ENCODE measurements at regions not wholly inside any gene's neighbourhood (a gene's known extent, or its start where the extent isn't known, plus 50 kb on each side); places are given as distances from the start of the nearest gene placed in this dataset.

GRCh38 chr9:95724253-95724991 is 151.1 kb upstream of the ERCC6L2 start:
- Histone ChIP-seq H3K9me2 (ENCODE audit: insufficient read depth) (no peaks in the 10 kb centered on the region), H3K27me3 (ENCODE audit: insufficient read depth, low read length) (no peaks in the 10 kb centered on the region), H3K4me1 (ENCODE audit: control insufficient read depth in 1 of 2, insufficient read depth in 2 of 2, low read length in 2 of 2) (no peaks in the 10 kb centered on the region), H4K20me1 (ENCODE audit: insufficient read depth) (no peaks in the 10 kb centered on the region), H3K4me3 (replicated peaks in 1 of 2; ENCODE audit: low read depth in 1 of 2, low read length in 2 of 2) (no peak overlapping the region), H3K9me3 (ENCODE audit: control insufficient read depth in 1 of 2, insufficient read depth in 1 of 2, low read depth in 1 of 2, low read length in 2 of 2) (no peaks in the 10 kb centered on the region), H3K36me3 (ENCODE audit: control insufficient read depth in 1 of 2, insufficient read depth in 2 of 2, low read length in 2 of 2) (no peaks in the 10 kb centered on the region), H2AFZ (ENCODE audit: low read depth, low read length, poor library complexity, severe bottlenecking) (no peak overlapping the region), H3K27ac (ENCODE audit: low read depth, low read length) (no peak overlapping the region), H3K4me2 (ENCODE audit: low read length) (no peak overlapping the region), H3K9ac (ENCODE audit: low read length) (no peak overlapping the region), H3K79me2 (ENCODE audit: insufficient read depth, low read length) (no peaks in the 10 kb centered on the region)
- TF ChIP-seq ZFX (IDR thresholded peaks at IDR 0.05) = no peak
- no peak for TF ChIP-seq SIN3A (IDR thresholded peaks at IDR 0.05; ENCODE audit: low read depth)
- DNase-seq (ENCODE audit: low read depth, low spot score) (no peak), ATAC-seq (no peak)
- ChIA-PET CTCF (no interaction called here), RAD21 (ENCODE audit: low non-redundant PET in 1 of 2, low total read pairs in 2 of 2, uncharacterized antibody in 2 of 2, unreplicated experiment in 2 of 2) (no interaction called here), POLR2A (no interaction called here)
- intact Hi-C loops (cut with micrococcal nuclease) = no loop called here
- no TSS peak for BruUV-seq (replicated peaks)

GRCh38 chr9:95722141-95722540 is 153.3 kb upstream of the ERCC6L2 start:
- H3K4me2 ChIP-seq (ENCODE audit: low read length) = no peak overlapping the region
- H2AFZ ChIP-seq (ENCODE audit: low read depth, low read length, poor library complexity, severe bottlenecking) = no peak overlapping the region
- H3K36me3 ChIP-seq (ENCODE audit: control insufficient read depth in 1 of 2, insufficient read depth in 2 of 2, low read length in 2 of 2) = no peaks in the 10 kb centered on the region
- no peaks in the 10 kb centered on the region for H4K20me1 ChIP-seq (ENCODE audit: insufficient read depth)
- DNase-seq (ENCODE audit: low read depth, low spot score) = no peak
- H3K27ac ChIP-seq (ENCODE audit: low read depth, low read length) = no peak overlapping the region
- RAD21 ChIA-PET (ENCODE audit: low non-redundant PET in 1 of 2, low total read pairs in 2 of 2, uncharacterized antibody in 2 of 2, unreplicated experiment in 2 of 2) = no interaction called here
- no peak for TF ChIP-seq ZNF274 (IDR thresholded peaks at IDR 0.05; ENCODE audit: low read depth, low read length)
- H3K27me3 ChIP-seq (ENCODE audit: insufficient read depth, low read length) = no peaks in the 10 kb centered on the region
- H3K4me3 ChIP-seq (replicated peaks in 1 of 2; ENCODE audit: low read depth in 1 of 2, low read length in 2 of 2) = no peak overlapping the region
- no peak for ATAC-seq
- no peaks in the 10 kb centered on the region for H3K9me3 ChIP-seq (ENCODE audit: control insufficient read depth in 1 of 2, insufficient read depth in 1 of 2, low read depth in 1 of 2, low read length in 2 of 2)
- no peak overlapping the region for H3K9ac ChIP-seq (ENCODE audit: low read length)
- BruUV-seq (replicated peaks) = no TSS peak
- H3K4me1 ChIP-seq (ENCODE audit: control insufficient read depth in 1 of 2, insufficient read depth in 2 of 2, low read length in 2 of 2) = no peaks in the 10 kb centered on the region
- POLR2A ChIA-PET = no interaction called here
- CTCF ChIA-PET = no interaction called here
- intact Hi-C loops (cut with micrococcal nuclease) = no loop called here
- no peaks in the 10 kb centered on the region for H3K9me2 ChIP-seq (ENCODE audit: insufficient read depth)
- no peaks in the 10 kb centered on the region for H3K79me2 ChIP-seq (ENCODE audit: insufficient read depth, low read length)
